ENCODE measurements at regions not wholly inside any gene's neighbourhood (a gene's known extent, or its start where the extent isn't known, plus 50 kb on each side); places are given as distances from the start of the nearest gene placed in this dataset.
"Not testable (repeated sequence)": the region's sequence is repeated elsewhere in the genome, so short reads cannot be mapped to it uniquely, and the experiment has no call there.

DNA sequence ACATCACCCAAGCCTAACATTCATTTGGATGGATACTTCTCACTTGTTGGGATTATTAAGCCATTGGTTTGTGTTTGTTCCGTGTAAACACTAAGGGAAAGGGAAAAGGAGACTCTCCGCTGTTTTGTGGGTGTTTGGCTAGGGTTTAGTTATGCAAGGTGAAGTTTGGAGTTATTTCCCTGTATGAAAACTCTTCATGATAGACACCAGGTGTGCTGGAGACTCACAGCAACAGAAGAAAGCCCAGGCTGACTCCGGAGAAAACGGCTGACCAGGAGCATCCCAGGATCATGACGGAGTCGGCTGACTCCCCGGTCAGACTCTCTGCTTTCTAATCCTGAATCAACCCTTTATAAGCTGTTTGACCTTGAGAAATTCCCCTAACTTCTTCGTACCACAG, 94.1 kb upstream of the KLF6 start:
- DNase-seq: no peak

DNA sequence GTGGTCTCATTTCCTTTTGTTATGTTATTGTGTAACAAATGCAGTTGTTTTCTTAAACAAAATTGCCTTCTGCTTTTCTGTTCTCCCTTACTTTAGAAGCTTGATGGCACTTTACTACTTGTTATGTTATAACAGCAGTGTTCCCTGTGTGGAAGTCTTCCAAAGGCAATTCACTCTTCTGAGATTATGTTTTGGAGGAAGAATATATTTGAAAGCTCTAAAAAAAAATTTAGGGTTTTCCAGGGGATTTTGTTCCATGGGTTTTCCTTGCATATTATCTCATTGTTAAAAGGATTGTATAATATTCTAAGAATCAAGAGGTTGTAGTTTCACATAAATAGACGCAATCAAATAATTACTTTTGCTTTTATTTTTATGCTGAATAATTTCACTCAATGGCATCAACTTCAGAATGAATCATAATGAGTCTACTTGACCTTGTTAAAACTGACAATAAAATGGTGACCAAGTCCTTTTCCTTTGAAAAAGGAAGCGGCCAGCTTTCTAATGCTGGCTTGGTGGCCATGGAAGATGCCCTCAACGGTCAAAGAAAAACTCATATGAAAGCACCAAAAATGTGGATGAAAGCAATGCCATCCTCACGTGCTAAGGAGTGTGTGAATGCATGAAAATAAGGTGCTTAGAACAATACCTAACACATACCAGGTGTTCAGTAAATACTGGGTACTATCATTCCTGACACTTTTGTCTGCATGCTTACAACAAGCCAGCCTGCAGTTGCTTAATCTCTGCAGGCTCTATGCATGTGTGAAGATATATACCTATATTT, 92.4 kb upstream of the KLF6 start:
- no peak for DNase-seq

DNA sequence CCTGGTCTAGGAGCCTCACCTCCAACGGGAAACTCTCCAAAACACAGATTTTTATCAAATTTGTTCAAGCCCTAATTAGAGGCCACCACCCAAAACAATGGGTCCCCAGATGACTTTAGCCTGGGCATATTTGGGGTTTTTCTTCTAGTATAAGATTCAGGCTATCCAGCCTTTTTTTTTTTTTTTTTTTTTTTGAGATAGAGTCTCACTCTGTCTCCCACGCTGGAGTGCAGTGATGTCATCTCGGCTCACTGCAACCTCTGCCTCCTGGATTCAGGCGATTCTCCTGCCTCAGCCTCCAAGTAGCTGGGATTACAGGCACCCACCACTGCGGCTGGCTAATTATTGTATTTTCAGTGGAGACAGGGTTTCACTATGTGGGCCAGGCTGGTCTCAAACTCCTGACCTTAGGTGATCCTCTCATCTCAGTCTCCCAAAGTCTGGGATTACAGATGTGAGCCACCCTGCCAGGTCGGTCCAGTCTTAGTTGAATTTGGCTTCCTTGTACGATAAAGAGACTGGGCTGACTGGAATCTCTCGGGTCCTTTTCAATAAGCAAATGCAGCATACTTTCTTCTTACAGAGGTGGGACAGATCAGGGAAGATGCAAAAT, 91.4 kb upstream of the KLF6 start:
- no peak for DNase-seq

DNA sequence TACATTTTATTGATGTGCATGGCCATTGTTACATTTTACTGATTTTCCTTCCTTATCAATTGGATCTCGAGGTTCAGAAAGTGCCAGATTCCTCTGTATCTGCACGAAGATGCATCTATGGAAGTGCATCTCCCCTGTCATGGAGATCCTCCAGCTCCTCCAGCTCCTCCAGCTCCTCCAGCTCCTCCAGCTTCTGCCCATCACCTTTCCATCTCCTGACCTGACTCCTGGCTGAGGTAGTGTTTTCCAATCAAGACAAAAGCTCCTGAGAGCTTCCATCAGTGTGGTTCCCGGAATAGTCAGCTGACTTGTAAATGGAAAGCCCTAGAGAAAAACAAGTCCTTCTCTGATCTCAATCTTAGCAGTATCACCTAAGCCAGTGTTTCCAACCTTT, 90.8 kb upstream of the KLF6 start:
- no peak for DNase-seq

DNA sequence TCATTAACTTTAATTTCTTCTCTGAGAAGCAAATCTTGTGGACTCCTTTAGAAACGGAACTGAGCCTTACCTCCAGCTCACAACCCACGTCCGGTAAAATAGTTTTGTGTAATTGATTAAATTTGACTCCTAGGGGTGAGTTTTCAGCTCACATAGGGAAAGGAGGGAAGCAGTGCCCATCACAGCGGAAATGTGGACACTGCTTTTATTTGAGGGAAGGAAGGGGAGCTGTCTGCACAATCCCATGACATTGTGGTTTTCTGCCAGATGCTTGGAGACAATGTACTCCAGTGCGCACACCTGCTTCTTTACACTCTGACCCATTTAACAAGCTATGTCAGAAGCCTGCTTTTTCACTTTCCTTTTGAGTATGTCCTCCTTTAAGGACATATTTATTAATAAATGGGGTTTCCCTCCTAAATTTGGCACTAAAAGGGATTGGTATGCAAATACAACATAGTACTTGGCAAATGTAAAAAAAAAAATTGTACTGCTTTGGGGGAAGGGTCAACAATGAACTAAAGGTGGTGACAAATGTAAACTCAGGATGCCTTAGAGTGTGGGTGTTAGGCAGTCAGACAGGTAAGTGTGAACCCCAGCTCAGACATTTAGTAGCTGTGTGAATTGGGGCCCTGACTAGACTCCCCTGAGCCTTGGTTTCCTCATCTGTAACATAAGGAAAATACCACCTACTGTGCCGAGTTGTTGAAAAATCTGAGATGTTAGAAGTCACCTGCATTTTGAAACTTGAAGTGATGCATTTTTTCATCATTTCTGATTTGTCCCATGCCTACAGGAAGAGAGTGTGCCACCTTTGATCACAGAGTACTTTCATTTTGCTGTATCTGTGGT, 90.2 kb upstream of the KLF6 start:
- DNase-seq: peak; percentile 30

DNA sequence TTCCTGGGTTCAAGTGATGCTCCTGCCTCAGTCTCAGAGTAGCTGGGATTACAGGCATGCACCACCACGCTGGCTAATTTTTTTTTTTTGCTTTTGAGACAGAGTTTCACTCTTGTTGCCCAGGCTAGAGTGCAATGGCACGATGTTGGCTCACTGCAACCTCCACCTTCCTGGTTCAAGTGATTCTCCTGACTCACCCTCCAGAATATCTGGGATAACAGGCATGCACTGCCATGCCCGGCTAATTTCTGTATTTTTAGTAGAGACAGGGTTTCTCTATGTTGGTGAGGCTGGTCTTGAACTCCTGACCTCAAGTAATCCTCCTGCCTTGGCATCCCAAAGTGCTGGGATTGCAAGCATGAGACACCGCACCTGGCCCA, 89.6 kb upstream of the KLF6 start:
- DNase-seq: not testable (repeated sequence)

DNA sequence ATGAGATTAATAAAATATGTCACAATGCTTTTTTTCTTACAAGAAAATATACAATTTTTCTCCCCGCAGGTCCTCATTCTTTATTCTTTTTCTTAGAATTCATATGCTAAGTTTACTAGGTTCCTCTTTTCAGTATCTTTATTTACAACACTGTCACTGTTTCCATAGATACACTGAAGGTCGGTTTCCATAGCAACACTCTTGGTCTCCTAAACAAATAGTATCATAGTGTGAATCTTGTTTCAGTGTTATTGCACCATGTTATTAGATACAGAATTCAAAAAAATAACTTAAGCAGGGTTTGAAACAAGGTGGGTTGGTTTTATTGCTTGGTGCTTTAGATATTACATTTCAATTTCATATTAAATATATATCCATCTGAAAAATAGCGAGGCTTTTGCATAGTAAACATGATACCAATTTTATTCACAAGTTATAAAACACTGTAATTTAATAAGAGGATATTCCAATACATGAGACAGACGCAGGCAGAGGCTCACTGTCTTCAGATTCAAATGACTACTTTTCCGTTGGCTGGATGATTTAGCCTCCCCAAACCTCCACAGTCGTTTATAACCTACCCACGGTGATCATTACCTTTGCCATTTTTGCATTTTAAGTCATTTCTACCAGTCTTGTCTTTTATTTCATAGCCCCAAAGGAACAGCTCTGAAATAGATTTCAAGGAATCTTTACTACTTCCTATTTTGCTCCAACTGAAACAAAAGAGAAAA, 88.9 kb upstream of the KLF6 start:
- no peak for DNase-seq

DNA sequence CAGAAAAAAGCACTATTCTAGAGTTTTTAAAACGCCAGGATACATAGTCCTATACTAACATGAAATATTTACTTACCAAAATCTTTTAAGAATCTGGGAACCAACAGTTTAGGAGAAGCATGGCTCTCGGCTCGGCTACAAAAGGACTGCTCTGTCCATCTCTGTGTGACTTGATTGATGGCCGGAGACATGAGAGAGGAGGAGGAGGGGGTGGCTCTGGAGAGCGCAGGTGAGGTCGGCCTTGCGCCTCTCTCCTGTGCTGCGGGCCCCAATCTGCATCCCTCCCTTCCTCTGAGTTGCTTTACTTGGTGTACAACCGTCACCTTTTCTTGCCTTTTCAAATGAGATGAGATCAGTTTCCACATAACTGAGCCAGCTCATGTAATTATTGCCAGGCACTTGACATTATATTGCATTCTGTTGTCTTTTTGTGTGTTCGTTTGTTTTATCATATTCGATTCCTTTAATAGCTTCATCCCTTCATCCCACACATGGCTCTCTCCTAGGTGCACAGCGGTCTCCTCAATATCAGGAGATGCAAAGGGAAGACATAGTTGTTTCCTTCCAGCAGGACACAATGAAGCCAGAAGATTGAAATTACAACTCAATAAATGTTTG, 87.8 kb upstream of the KLF6 start:
- DNase-seq: no peak

DNA sequence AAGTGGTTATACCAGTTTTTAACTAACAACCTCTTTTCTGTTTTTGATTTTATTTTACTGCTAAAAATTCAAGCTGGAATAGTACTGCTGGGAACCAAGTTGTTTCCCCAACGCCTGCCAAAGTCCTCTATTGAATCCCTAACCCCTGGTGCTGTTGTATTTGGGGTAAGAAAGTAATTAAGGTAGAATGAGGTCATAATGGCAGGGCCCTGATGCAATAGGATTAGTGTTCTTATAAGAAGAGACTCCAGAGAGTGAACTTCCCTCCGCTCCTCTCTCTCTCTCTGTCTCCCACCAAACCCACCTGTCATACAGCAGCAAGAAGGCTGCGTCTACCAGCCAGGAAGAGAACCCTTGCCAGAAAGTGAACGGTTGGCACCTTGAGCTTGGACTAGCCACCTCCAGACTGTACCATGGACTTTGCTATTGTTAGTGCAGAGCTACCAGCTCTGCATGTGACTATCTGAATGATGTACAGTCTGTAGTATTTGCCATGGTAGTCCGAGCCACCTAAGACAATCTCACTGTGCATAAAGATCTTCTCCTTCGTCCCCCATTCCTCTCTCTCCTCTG, 86.5 kb upstream of the KLF6 start:
- DNase-seq: no peak

DNA sequence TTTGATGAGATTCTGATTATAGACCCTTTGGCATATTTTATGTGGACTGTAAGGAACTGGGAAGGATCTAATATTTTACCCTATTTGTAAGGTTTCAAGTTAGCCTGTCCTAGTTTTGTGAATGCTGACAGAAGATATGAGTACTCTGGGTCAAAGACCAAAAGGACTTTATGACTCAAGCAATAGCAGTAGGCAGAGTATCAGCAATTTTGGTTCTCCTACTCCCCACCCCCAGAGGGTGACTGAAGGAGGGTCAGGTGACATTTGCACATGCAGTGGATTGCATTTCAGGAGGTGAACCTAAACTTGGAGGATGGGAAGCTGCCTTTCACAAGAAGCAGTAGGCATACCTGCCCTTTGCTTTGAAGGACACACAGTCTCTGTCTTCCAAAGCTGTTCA, 84.0 kb upstream of the KLF6 start:
- peak; percentile 16 for DNase-seq

DNA sequence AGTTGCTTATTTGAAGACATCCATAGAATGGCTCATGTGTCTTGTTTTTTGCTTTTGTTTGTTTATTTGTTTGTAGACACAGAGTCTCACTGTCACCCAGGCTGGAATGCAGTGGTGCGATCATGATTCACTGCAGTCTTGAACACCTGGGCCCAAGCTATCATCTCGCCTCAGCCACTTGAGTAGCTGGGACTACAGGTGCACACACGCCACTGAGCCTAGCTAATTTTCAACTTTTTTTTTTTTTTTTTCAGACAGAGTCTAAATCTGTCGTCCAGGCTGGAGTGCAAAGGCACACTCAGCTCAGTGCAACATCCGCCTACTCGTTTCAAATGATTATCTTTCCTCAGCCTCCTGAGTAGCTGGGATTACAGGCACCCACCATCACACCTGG, 83.3 kb upstream of the KLF6 start:
- no peak for DNase-seq

DNA sequence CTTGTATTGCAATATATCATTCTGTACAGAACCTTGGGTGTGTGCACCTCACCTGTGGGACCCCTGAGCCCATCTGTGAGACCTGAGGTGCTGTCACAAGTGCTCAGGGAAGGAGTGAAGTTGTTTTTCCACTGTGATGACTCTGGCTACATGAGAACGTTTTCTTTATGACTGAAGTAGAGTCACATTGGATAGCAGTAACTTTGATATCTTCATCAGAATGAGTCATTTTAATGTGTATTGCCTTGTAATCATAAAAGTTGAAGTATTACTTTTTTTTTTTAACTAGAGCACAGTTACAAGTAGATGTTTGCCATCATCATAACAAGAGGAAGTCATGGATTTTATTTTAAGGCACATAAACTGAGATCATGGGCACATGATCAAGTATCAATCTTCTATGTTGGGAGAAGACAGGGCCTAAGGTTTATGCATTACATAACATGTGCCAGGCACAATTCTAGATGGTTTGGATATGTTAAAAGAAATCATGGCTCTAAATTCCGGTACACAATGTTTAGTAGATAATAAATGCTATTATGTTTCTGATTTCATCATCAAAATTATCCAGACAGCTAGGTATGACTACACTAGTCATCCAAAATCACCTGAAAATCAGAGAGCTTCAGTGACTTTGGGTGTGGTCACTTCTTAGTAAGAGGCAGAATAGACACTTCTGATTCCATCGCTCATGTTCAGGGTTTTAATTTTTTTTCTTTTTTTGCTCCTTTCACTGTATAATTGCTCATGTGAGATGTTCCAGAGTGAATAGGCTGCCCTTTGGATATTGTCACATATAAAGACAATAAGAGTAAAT, 82.7 kb upstream of the KLF6 start:
- peak; percentile 24 for DNase-seq

DNA sequence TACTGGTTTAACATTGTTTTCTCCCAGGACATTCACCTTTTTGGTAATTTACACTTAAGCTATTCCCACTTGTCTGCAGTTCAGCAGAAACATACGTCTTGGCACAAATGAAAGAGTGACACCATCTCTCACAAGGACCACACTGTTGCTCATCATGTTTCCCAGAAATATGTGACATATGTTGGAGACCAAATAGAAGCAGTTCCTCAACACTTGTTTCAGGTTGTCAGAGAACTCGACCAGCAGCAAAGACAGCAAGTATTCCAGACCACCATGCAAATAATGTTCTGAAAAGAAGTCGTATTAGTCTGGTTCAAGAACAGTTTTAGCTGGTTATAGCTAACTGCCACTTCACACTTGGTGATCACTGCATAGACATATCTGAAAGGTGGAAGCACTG, 81.3 kb upstream of the KLF6 start:
- no peak for DNase-seq

DNA sequence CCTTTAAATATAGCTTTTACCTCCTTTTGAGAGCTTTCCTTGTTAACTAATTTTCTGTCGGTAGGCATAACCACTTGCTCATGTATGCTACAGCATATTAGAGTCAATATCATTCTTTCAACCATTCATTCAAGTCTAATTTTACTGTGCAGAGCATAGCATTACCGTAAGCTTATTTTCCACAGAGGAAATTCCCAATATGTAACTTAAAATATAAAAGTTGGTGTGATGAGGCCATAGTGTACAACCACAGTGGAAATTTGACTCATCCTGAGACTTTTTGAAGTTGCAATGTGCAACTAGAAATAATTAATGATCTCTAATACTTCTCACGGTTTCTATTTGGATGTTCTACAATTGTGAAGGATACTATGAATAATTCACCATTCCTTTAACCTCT, 80.6 kb upstream of the KLF6 start:
- no peak for DNase-seq

DNA sequence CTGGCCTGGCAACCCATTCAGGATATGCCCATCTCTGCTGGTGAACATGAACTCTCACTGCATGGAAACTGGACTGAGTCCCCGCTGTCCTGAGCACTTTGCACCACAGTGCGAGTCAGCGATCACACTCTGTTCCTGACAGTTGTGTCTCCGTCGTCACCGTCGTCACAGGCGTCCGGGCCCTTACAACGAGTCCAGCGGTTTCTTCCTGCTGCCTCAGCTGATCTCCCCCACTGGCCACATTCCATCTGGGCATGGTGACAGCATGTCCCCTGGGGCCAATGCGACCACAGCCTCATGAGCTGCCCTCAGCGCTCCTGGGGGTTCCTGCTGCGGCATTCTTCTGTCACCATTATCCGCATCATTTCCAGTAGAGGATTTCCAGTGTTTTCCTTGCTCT, 76.8 kb upstream of the KLF6 start:
- no peak for DNase-seq

DNA sequence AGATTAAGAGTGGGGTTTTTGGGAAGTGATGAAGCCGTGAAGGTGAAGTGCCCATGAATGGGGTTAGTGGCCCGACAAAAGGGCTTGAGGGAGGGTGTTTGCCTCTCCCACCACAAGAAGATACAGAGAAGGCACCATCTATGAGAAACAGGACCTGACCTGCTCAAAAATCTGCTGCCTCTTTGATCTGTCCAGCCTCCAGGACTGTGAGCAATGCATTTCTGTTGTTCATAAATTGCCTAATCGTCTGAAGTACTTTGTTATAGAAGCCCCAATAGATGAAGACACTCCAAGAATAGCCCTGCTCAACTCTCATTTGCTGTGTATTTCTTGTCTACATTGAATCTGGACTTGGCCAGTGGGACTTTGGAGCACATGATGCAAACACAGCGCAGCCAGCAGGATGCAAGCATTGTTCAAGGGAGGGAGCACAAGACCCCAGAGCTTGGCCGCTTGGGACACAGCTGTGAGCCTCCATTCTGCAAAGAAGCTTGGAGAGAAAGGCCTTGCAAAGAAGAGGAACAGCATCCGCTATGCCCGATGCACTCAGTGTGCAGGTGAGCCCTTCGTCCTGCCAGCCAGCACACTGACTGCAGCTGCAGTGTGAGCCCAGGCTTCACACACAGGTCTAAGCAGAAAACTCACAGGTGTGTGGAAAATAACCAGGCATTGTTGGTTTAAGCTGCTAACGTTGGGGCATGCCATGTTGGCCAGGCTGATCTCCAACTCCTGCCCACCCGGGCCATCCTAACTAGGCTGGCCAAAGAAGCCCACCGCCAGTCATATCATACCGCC, 73.2 kb upstream of the KLF6 start:
- no peak for DNase-seq

DNA sequence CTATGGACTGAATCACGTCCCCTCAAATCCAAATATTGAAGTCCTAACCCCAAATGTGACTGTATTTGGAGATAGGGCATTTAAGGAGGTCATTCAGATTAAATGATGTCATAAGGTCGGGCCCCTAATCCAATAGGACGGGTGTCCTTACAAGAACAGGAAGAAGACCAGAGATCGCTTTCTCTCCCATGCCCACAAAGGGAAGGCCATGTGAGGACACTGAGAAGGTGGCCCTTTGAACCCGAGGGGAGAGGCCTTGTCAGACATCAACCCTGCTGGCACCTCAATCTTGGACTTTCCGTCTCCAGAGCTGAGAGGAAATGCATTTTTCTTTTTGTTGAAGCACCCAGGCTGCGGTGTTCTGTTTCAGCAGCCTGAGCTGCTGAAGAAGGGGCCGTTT, 72.3 kb upstream of the KLF6 start:
- DNase-seq: no peak

DNA sequence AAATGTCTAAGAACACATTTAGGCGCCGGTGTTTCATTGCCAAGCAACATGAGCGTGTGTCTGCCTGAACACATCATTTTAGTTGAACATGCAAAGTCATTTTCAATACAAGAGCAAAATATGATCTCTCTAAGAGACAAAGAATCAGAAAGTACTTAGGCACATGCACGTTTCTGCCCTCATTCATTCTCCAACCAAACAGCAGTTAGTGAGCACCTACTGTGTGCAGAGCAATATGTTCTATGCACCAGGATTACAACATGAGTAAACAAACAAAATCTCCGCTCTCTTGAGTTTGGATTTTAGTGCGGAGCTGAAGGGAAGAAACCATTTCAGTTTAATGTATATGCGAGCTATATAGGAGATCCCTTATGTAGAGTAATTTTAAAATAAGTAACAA, 71.6 kb upstream of the KLF6 start:
- DNase-seq: no peak

DNA sequence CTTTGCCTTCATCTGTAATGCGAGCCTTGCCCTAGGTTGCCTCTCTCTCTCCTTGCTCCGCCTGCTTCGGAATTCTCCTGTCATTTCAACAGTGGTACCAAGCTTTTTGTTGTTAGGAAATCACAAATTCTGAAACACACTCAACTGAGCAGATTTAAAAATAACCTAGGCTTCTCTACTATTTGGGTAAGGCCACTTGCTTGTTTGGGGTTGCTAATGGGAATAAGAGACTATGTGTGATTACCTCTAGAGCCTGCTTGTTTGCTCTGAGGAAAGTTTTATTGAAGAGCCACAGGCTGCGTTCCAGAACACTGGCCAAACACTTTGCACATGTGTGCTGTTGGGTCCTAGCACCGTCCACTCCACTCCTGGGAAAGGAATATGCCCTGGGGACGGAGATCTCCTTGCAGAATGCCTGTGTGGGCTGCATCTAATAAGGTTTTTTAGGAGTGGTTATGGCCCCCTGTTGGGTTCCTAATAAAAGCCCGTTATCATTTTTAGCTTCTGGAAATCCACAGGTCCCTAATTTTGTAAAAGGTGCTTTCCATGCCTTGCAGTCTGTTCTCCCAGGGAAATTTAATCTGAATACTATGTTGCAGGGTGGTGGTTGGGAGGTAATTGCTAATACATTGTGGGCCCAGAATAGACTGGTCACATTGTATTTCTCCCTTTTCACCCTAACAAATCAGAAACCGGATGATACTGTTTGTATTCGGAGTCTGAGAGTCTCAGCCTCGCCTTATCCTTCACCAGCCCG, 68.7 kb upstream of the KLF6 start:
- DNase-seq: no peak

DNA sequence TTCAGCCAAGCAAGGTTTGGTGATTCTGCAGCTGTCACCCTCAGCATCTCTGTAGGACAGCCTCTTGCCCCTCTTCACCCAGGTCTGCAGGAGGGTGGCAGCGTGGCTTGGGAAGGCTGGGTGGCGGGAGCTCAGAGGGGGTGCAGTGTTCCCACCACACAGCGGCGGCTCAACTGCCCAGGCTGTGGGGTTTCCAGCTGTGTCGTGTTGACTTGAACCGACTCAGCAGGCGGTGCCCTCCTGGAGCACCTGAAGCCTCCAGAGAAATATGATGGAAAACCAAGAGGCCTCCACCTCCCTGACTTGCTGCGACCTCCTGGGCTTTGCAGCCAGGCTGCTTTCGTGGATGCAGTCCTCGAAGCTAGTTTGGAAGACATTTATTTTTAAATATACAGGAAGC, 68.0 kb upstream of the KLF6 start:
- no peak for DNase-seq
